ENCODE measurements at regions not wholly inside any gene's neighbourhood (a gene's known extent, or its start where the extent isn't known, plus 50 kb on each side); places are given as distances from the start of the nearest gene placed in this dataset.

DNA sequence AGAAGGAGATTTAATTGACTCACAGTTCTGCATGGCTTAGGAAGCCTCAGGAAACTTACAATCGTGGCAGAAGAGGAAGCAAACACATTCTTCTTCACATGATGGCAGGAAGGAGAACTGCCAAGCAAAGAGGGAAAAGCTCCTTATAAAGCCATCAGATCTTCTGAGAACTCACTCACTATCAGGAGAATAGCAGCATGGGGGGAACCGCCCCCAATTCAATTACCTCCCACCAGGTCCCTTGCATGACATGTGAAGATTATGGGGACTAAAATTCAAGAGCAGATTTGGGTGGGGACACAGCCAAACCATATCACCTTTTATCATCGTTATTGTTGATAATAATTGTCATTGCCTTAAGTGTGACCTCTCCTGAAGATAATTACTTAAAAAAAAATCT lies 197.9 kb upstream of the SLC14A2 start:
- Histone ChIP-seq H3K27me3 (ENCODE audit: control insufficient read depth, extremely low read depth, insufficient read depth, low read length) (no peaks in the 10 kb centered on the region), H3K4me3 (ENCODE audit: control insufficient read depth in 2 of 3, extremely low read depth in 1 of 3, insufficient read depth in 2 of 3, low read depth in 1 of 3, low read length in 3 of 3) (no peak overlapping the region), H3K4me1 (ENCODE audit: control insufficient read depth, extremely low read depth, insufficient read depth, low read length) (peaks cover 9% of the 10 kb centered on the region), H3K9ac (ENCODE audit: control insufficient read depth, extremely low read depth, insufficient read depth, low read length) (no peak overlapping the region), H3K4me2 (ENCODE audit: control insufficient read depth, extremely low read depth, insufficient read depth, low read depth, low read length) (no peak overlapping the region), H2AFZ (ENCODE audit: control insufficient read depth, low read length) (no peak overlapping the region), H3K79me2 (ENCODE audit: control insufficient read depth, insufficient read depth, low read length) (no peaks in the 10 kb centered on the region), H3K9me3 (ENCODE audit: control insufficient read depth, low read depth, low read length) (no peaks in the 10 kb centered on the region), H4K20me1 (ENCODE audit: control insufficient read depth, extremely low read depth, insufficient read depth, low read length) (no peaks in the 10 kb centered on the region), H3K36me3 (ENCODE audit: control insufficient read depth in 2 of 2, extremely low read depth in 1 of 2, insufficient read depth in 2 of 2, low read length in 2 of 2) (no peaks in the 10 kb centered on the region), H3K27ac (ENCODE audit: control insufficient read depth, insufficient read depth, low read length) (no peak overlapping the region), H3K9me1 (ENCODE audit: control insufficient read depth, extremely low read depth, insufficient read depth, low read length) (no peaks in the 10 kb centered on the region)
- FAIRE-seq = no peak
- dilution Hi-C loops (cut with MboI; ENCODE audit: extremely low pct_ligation_motif_present, low sequenced_read_pairs) = no loop called here
- TF ChIP-seq, protein P1, sequence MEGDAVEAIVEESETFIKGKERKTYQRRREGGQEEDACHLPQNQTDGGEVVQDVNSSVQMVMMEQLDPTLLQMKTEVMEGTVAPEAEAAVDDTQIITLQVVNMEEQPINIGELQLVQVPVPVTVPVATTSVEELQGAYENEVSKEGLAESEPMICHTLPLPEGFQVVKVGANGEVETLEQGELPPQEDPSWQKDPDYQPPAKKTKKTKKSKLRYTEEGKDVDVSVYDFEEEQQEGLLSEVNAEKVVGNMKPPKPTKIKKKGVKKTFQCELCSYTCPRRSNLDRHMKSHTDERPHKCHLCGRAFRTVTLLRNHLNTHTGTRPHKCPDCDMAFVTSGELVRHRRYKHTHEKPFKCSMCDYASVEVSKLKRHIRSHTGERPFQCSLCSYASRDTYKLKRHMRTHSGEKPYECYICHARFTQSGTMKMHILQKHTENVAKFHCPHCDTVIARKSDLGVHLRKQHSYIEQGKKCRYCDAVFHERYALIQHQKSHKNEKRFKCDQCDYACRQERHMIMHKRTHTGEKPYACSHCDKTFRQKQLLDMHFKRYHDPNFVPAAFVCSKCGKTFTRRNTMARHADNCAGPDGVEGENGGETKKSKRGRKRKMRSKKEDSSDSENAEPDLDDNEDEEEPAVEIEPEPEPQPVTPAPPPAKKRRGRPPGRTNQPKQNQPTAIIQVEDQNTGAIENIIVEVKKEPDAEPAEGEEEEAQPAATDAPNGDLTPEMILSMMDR (optimal IDR thresholded peaks at IDR 0.05 in 1 of 3, IDR thresholded peaks at IDR 0.05 in 1 of 3, conservative IDR thresholded peaks at IDR 0.05 in 1 of 3; ENCODE audit: extremely low read depth in 1 of 3, insufficient read depth in 2 of 3, low read length in 3 of 3) = no peak
- TF ChIP-seq EZH2 (IDR thresholded peaks at IDR 0.05; ENCODE audit: low read length) = no peak
- no peak for DNase-seq (ENCODE audit: low read depth, low spot score)

DNA sequence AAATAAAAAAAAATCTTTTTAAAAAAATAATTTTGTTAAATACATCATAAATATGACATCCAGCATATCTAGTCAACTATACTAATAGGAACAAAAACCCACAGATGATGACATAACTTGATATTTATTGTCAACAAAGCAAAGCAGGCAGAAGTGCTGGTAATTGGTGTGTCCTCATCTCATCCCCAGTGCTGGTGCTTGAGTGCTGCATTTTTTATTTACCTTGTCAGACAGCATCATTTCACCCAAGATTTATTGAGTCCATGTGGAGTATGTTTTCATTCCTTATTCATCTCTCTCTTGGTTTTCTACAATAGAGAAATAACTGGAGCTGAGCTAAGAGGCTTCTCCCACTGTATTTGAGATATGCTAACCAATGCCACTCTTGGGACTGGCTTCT lies 191.6 kb upstream of the SLC14A2 start:
- Histone ChIP-seq H3K36me3 (ENCODE audit: control insufficient read depth in 2 of 2, extremely low read depth in 1 of 2, insufficient read depth in 2 of 2, low read length in 2 of 2) (no peaks in the 10 kb centered on the region), H2AFZ (ENCODE audit: control insufficient read depth, low read length) (no peak overlapping the region), H3K4me1 (ENCODE audit: control insufficient read depth, extremely low read depth, insufficient read depth, low read length) (no peaks in the 10 kb centered on the region), H3K4me2 (ENCODE audit: control insufficient read depth, extremely low read depth, insufficient read depth, low read depth, low read length) (no peak overlapping the region), H3K9me3 (ENCODE audit: control insufficient read depth, low read depth, low read length) (no peaks in the 10 kb centered on the region), H3K9ac (ENCODE audit: control insufficient read depth, extremely low read depth, insufficient read depth, low read length) (no peak overlapping the region), H3K4me3 (ENCODE audit: control insufficient read depth in 2 of 3, extremely low read depth in 1 of 3, insufficient read depth in 2 of 3, low read depth in 1 of 3, low read length in 3 of 3) (no peak overlapping the region), H3K27ac (ENCODE audit: control insufficient read depth, insufficient read depth, low read length) (no peak overlapping the region), H3K9me1 (ENCODE audit: control insufficient read depth, extremely low read depth, insufficient read depth, low read length) (no peaks in the 10 kb centered on the region), H4K20me1 (ENCODE audit: control insufficient read depth, extremely low read depth, insufficient read depth, low read length) (no peaks in the 10 kb centered on the region), H3K79me2 (ENCODE audit: control insufficient read depth, insufficient read depth, low read length) (no peaks in the 10 kb centered on the region), H3K27me3 (ENCODE audit: control insufficient read depth, extremely low read depth, insufficient read depth, low read length) (no peaks in the 10 kb centered on the region)
- dilution Hi-C loops (cut with MboI; ENCODE audit: extremely low pct_ligation_motif_present, low sequenced_read_pairs) = no loop called here
- TF ChIP-seq EZH2 (IDR thresholded peaks at IDR 0.05; ENCODE audit: low read length) = no peak
- TF ChIP-seq, protein P1 (optimal IDR thresholded peaks at IDR 0.05 in 1 of 3, IDR thresholded peaks at IDR 0.05 in 1 of 3, conservative IDR thresholded peaks at IDR 0.05 in 1 of 3; ENCODE audit: extremely low read depth in 1 of 3, insufficient read depth in 2 of 3, low read length in 3 of 3) = no peak
- no peak for DNase-seq (ENCODE audit: low read depth, low spot score)
- FAIRE-seq = no peak
